Mucosa of stomach (tissue), 1 donor: ENCODE measurements at regions not wholly inside any gene's neighbourhood (a gene's known extent, or its start where the extent isn't known, plus 50 kb on each side); places are given as distances from the start of the nearest gene placed in this dataset.
"Not testable (repeated sequence)": the region's sequence is repeated elsewhere in the genome, so short reads cannot be mapped to it uniquely, and the experiment has no call there.

ENCODE experiments used
- H3K27me3 ChIP-seq: one replicate; pipeline ENCODE4 v1.7.0; 2013; ENCODE audit warnings: mild to moderate bottlenecking, low read length; ENCODE audit not compliant: control insufficient read depth, insufficient read depth
- H3K36me3 ChIP-seq: one replicate; pipeline ENCODE4 v1.7.0; 2013; ENCODE audit warnings: low read length; ENCODE audit not compliant: control insufficient read depth, insufficient read depth
- H3K4me1 ChIP-seq: one replicate; pipeline ENCODE4 v1.7.0; 2013; ENCODE audit warnings: mild to moderate bottlenecking, low read length; ENCODE audit not compliant: control insufficient read depth, insufficient read depth
- H3K4me3 ChIP-seq: one replicate; pipeline ENCODE4 v1.7.0; 2013; ENCODE audit warnings: low read length
- H3K9ac ChIP-seq: one replicate; pipeline ENCODE4 v1.7.0; 2013; ENCODE audit warnings: mild to moderate bottlenecking, low read length, moderate library complexity
- H3K9me3 ChIP-seq: one replicate; pipeline ENCODE4 v1.7.0; 2013; ENCODE audit warnings: mild to moderate bottlenecking, low read length, moderate library complexity; ENCODE audit not compliant: control insufficient read depth
- donor health status: Pancreatic carcinoma.

DNA sequence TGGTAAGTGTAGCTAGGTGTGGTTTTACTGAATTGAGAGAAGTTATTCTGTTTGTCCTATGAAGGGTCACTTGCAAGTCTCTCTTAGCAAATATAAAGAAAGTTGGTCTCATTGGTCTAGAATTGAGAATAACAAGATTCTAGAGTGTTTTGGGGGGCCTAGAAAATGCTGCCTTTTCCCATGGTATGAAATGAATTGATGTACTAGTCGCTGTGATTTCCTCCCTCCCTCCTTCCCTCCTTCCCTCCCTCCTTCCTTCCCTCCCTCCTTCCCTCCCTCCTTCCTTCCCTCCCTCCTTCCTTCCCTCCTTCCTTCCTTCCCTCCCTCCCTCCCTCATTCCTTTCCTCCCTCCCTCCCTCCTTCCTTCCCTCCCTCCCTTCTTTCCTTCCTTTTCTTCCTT lies 166.7 kb upstream of the RGS6 start:
- H3K9me3 ChIP-seq: no peaks in the 10 kb centered on the region
- H3K9ac ChIP-seq: no peak overlapping the region
- peaks cover 5% of the 10 kb centered on the region for H3K27me3 ChIP-seq
- H3K36me3 ChIP-seq: no peaks in the 10 kb centered on the region
- H3K4me1 ChIP-seq: no peaks in the 10 kb centered on the region
- no peak overlapping the region for H3K4me3 ChIP-seq

- Histone ChIP-seq H3K9me3 (no peaks in the 10 kb centered on the region), H3K27me3 (no peaks in the 10 kb centered on the region), H3K9ac (no peak overlapping the region), H3K36me3 (no peaks in the 10 kb centered on the region), H3K4me3 (no peak overlapping the region), H3K4me1 (no peaks in the 10 kb centered on the region)
Observed at GRCh38 chr14:71770431-71770830, 161.8 kb upstream of the RGS6 start.

- H3K9ac ChIP-seq, H3K9me3 ChIP-seq, H3K27me3 ChIP-seq, H3K4me3 ChIP-seq, H3K4me1 ChIP-seq, H3K36me3 ChIP-seq: not testable (repeated sequence)
Observed at GRCh38 chr14:71771421-71771820, 160.8 kb upstream of the RGS6 start.

DNA sequence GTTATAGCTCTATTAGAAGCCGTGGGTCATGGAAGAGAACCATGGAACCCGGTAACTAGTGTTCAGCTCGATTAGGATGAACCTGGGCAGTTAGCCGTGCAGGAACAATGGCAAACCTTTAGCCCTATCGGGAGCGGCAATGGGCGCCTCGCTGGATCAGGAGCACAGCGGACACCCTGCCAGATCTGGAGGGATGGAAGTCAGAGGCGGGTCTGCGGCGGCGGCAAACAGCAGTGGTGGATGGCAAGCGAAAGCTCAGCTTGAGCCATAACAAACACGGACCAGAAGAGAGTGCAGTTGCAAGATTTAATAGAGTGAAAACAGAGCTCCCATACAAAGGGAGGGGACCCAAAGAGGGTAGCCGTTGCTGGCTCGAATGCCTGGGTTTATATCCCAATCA lies 160.2 kb upstream of the RGS6 start:
- not testable (repeated sequence) for H3K9ac ChIP-seq, H3K4me1 ChIP-seq, H3K4me3 ChIP-seq, H3K27me3 ChIP-seq, H3K36me3 ChIP-seq, H3K9me3 ChIP-seq

DNA sequence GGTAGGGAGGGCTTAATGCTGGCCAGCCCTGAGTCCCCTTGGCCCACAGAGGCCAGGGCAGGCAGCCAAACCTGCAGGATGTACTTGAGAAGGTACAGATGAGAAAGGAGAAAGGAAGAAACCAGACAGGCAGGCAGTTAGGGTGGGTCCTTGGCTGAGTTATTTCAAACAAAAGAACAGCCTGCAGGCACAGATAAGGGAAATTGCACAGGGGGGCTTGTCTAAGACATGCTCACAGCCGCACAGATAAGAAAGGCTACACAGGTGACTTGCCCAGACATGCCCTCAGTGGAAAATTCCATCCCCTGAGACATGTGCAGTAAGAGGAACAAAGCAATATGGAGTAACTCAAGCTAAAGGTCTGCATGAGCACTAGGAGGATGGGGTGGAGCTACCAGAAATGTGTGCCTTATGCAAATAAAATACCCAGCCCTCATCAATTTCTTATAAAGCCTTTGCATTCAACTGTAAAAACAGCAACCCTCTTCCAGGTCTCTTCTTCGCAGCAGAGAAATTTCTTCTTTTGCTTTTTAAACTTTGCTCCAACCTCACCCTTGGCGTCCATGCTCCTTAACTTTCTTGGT lies 158.2 kb upstream of the RGS6 start:
- no peaks in the 10 kb centered on the region for H3K9me3 ChIP-seq
- no peak overlapping the region for H3K4me3 ChIP-seq
- H3K4me1 ChIP-seq: no peaks in the 10 kb centered on the region
- no peaks in the 10 kb centered on the region for H3K27me3 ChIP-seq
- no peaks in the 10 kb centered on the region for H3K36me3 ChIP-seq
- H3K9ac ChIP-seq: no peak overlapping the region

DNA sequence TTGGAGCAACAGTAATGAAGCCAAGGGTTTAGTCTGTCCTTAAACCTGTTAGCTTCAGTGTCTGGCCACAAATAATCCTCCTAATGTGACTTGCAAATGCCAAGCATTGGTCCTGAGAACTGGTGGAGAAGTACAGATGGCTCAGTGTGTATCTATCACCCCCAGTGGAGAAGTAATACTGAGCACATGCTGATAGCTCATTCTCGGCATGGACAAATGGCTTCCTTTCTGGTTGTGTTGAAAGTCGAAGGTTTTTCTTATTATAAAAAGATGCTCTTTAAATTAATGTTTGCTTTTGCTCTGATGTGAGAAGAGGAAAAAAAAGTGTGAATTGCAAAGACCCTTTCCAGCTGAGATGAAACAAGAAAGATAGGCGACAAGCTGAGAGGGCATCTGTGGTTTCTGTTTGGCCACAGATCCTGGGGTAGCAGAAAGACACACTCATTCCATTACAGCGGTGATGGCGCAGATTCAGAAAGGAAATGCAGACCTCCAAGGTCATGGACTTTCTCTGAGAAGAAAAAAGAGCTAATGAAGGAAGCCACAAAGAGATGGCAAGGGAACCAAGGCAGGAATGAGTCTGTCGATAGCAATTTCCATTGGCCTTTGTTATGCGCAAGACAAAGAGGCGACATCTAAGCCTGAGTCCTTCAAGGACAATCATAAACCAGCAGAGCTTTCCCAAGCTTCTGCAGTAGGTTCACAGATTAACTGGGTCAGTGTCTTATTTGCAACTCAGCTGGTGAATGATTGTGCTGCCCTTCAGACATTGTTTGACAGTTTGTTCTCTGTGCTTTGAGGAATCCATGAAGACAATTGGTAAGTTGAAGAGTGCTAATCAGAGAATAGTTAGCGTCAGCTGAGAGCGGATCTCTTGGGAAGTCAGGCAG lies 155.5 kb upstream of the RGS6 start:
- Histone ChIP-seq H3K4me1 (no peaks in the 10 kb centered on the region), H3K9me3 (no peaks in the 10 kb centered on the region), H3K4me3 (no peak overlapping the region), H3K27me3 (no peaks in the 10 kb centered on the region), H3K36me3 (no peaks in the 10 kb centered on the region), H3K9ac (no peak overlapping the region)

DNA sequence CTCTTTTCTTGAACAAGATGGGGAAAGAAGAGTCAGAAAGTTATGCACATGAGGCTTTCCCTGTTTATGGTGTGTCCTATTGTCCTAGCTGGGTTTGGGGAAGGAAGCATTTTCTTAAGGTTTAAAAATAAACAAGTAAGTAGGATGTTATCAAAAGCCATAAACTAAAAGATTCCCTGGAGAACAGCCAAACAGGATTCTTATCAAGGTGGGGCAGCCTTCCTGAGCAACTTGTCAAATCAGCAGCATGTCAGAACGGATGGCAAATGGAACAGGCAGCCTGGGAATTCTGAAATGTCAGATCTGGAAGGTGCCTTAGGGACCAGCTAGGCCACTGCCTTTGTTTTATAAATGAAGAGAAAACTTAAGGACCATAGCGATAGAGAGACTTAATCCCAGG lies 152.2 kb upstream of the RGS6 start:
- H3K36me3 ChIP-seq: no peaks in the 10 kb centered on the region
- H3K9ac ChIP-seq: no peak overlapping the region
- H3K4me1 ChIP-seq: no peaks in the 10 kb centered on the region
- H3K9me3 ChIP-seq: no peaks in the 10 kb centered on the region
- H3K4me3 ChIP-seq: no peak overlapping the region
- no peaks in the 10 kb centered on the region for H3K27me3 ChIP-seq

DNA sequence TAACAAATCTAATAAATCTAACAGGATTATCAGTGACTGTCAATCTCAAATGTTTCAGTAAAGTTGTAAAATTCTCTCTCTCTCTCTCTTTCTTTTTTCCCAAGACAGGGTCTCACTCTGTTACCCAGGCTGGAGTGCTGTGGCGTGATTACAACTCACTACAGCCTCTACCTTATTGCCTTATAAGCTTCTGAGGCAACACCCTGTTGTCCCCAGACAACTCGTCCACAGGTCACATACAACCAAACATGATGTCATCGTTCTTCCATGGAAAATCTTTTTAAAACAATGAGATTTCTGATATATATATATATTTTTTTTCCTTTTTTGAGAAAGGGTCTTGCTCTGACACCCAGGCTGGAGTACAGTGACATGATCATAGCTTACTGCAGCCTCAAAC lies 151.4 kb upstream of the RGS6 start:
- H3K9ac ChIP-seq: no peak overlapping the region
- H3K36me3 ChIP-seq: no peaks in the 10 kb centered on the region
- no peaks in the 10 kb centered on the region for H3K9me3 ChIP-seq
- H3K27me3 ChIP-seq: no peaks in the 10 kb centered on the region
- no peaks in the 10 kb centered on the region for H3K4me1 ChIP-seq
- H3K4me3 ChIP-seq: no peak overlapping the region

DNA sequence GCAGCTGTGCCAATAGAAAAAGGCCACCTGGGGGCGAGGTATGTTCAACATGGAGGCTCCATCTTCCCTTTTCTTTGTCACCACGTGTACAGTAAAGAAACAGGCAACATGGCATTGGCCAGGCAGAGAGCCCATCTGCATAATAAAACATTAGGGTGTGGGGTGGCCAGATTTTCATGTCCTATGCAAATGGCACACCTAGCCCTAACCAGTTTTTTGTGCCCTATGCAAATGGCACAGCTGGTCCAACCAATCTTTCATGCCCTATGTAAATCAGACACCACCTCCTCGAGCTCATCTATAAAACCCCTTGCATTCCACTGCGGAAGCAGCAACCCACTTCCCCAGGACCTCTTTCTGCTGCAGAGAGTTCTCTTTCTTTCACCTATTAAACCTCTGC lies 149.1 kb upstream of the RGS6 start:
- H3K9ac ChIP-seq: no peak overlapping the region
- H3K4me1 ChIP-seq: no peaks in the 10 kb centered on the region
- no peak overlapping the region for H3K4me3 ChIP-seq
- H3K27me3 ChIP-seq: no peaks in the 10 kb centered on the region
- H3K36me3 ChIP-seq: no peaks in the 10 kb centered on the region
- no peaks in the 10 kb centered on the region for H3K9me3 ChIP-seq

DNA sequence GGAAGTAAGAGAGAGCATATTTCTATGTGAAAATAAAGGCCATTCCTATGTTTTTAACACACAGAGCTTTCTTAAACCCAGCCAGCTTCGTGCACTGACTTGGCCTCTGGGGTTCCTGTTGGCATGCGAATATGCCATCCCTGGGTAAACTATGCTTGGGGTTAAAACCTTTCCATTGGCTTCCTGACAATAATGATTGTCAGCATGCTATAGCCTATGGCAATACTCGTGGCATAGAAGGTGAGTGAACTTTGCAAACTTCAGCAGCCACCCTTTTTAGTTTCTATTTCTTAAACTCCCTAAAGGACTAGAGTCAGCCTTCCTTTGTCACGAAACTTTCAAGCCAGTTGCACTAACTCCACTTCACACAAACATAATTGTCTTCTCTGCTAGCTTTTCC lies 148.4 kb upstream of the RGS6 start:
- H3K4me3 ChIP-seq: no peak overlapping the region

GRCh38 chr14:71789005-71789404 lies 143.2 kb upstream of the RGS6 start:
- Histone ChIP-seq H3K4me1 (no peaks in the 10 kb centered on the region), H3K4me3 (no peak overlapping the region), H3K9ac (no peak overlapping the region), H3K27me3 (no peaks in the 10 kb centered on the region), H3K9me3 (no peaks in the 10 kb centered on the region), H3K36me3 (no peaks in the 10 kb centered on the region)

More for the DNA sequence above, 148.4 kb upstream of the RGS6 start:
- Histone ChIP-seq H3K4me1 (no peaks in the 10 kb centered on the region), H3K27me3 (no peaks in the 10 kb centered on the region), H3K36me3 (no peaks in the 10 kb centered on the region), H3K9ac (no peak overlapping the region), H3K9me3 (no peaks in the 10 kb centered on the region)

GRCh38 chr14:71799841-71800240 lies 132.4 kb upstream of the RGS6 start:
- no peaks in the 10 kb centered on the region for H3K36me3 ChIP-seq
- H3K9me3 ChIP-seq: no peaks in the 10 kb centered on the region
- H3K4me1 ChIP-seq: no peaks in the 10 kb centered on the region
- H3K4me3 ChIP-seq: no peak overlapping the region
- no peaks in the 10 kb centered on the region for H3K27me3 ChIP-seq
- no peak overlapping the region for H3K9ac ChIP-seq
